NCI-H748 (cell line): ENCODE measurements at regions not wholly inside any gene's neighbourhood (a gene's known extent, or its start where the extent isn't known, plus 50 kb on each side); places are given as distances from the start of the nearest gene placed in this dataset.
"Not testable (repeated sequence)": the region's sequence is repeated elsewhere in the genome, so short reads cannot be mapped to it uniquely, and the experiment has no call there.

ENCODE experiments used
- DNase-seq: peaks from one replicate; lab custom pipeline; 2025; ENCODE audit not compliant: unreplicated experiment; lab: John Stamatoyannopoulos, UW

- DNase-seq, result no peak
Measured at GRCh38 chr6:67165606-67166005, 1458.6 kb upstream of the EYS start.

GRCh38 chr6:67160820-67161219 lies 1453.8 kb upstream of the EYS start:
- no peak for DNase-seq

GRCh38 chr6:67141005-67141404 lies 1434.0 kb upstream of the EYS start:
- no peak for DNase-seq

GRCh38 chr6:67133973-67134372 lies 1426.9 kb upstream of the EYS start:
- DNase-seq, result no peak

GRCh38 chr6:67131827-67132226 lies 1424.8 kb upstream of the EYS start:
- no peak for DNase-seq

GRCh38 chr6:67129780-67130179 lies 1422.8 kb upstream of the EYS start:
- DNase-seq, result peak; percentile 28

GRCh38 chr6:67127041-67127440 lies 1420.0 kb upstream of the EYS start:
- DNase-seq, result no peak

DNA sequence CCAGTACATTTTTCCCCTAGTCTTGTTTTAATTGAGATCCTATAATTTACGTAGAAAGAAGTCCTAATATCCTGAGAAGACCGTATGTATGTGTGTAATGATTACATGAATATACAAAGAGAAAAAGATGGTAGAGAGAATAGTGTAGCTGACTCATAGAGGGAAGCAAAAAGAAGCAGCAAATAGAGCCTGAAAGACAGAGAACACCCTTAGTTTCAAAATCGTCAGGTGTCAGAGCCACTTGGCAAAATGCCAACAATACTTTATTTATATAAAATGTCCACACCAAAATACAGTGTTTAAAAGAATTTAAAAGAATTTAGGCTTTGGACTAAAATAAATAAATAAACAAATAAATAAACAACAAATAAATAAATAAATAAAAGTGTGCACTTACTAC lies 1414.1 kb upstream of the EYS start:
- peak; percentile 12 for DNase-seq

DNA sequence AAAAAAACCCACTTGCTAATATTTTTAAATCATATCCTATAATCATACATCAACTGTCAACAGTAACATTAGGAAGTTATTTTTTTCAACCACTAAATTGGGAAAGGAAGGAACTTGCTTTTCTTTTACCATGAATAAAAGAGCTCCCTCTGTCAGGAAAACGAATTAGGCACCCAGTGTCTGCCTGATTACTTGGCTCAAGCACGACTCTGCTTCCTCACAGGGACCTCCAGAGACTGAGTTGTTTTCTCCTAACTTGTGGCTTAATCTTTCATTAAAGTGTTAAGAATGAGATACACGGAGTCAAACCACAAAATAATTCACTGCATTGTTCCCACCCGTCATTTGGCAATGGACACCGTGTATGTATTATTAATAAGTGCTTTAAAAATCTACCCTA lies 1405.1 kb upstream of the EYS start:
- peak; percentile 17 for DNase-seq

- DNase-seq, result no peak
Measured at GRCh38 chr6:67102743-67103142, 1395.7 kb upstream of the EYS start.

DNA sequence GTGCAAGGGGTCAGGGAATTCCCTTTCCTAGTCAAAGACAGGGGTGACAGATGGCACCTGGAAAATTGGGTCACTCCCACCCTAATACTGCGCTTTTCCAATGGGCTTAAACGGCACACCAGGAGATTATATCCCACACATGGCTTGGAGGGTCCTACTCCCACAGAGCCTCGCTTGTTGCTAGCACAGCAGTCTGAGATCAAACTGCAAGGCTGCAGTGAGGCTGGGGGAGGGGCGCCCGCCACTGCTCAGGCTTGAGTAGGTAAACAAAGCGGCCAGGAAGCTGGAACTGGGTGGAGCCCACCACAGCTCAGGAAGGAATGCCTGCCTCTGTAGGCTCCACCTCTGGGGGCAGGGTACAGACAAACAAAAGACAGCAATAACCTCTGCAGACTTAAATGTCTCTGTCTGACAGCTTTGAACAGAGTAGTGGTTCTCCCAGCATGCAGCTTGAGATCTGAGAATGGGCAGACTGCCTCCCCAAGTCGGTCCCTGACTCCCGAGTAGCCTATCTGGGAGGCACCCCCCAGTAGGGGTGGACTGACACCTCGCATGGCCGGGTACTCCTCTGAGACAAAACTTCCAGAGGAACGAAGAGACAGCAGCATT lies 1388.7 kb upstream of the EYS start:
- DNase-seq, result not testable (repeated sequence)

GRCh38 chr6:67094431-67094946 lies 1387.5 kb upstream of the EYS start:
- DNase-seq, result no peak

GRCh38 chr6:67073938-67074337 lies 1366.9 kb upstream of the EYS start:
- DNase-seq, result no peak

- no peak for DNase-seq
Measured at GRCh38 chr6:67068781-67069180, 1361.8 kb upstream of the EYS start.

DNA sequence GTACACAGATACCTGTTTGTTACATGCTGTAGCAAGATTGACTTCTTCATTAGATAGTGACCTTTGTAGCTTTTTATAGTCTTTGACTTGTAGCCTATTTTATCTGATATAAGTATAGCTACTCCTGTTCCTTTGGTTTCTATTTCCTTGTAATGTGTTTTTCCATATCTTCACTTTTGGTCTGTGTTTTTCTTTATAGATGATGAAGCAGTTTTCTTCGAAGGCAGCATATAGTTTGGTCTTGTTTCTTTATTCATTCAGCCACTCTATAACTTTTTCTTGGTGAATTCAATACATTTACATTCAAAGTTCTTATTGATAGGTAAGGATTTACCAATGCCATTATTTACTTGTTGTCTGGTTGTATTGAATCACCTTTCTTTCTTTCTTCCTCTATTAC lies 1357.3 kb upstream of the EYS start:
- no peak for DNase-seq

GRCh38 chr6:67047996-67048395 lies 1341.0 kb upstream of the EYS start:
- no peak for DNase-seq

DNA sequence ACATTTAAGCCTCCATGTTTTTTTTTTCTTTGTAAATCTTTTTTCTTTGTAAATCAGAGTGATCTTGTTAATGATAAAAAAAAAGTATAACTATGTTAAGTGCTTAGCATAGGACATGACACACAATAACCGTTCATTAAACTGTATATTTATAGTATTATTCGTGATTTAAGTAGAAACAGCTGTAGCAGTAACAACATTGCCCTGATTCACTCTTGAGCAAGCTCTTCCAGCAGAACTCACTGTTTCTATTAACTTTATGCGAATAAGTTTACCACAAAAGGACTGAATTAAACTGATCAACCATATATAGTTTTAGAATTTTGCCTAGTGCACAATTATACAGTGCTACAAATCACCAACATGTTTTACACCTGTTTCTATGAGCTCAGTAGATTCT lies 1338.0 kb upstream of the EYS start:
- no peak for DNase-seq

- DNase-seq, result peak; percentile 27
Measured at GRCh38 chr6:67031451-67031850, 1324.4 kb upstream of the EYS start.

- DNase-seq, result no peak
Measured at GRCh38 chr6:67030861-67031260, 1323.8 kb upstream of the EYS start.

GRCh38 chr6:67016921-67017460 lies 1310.0 kb upstream of the EYS start:
- DNase-seq, result no peak

- DNase-seq, result no peak
Measured at GRCh38 chr6:67011441-67011840, 1304.4 kb upstream of the EYS start.

DNA sequence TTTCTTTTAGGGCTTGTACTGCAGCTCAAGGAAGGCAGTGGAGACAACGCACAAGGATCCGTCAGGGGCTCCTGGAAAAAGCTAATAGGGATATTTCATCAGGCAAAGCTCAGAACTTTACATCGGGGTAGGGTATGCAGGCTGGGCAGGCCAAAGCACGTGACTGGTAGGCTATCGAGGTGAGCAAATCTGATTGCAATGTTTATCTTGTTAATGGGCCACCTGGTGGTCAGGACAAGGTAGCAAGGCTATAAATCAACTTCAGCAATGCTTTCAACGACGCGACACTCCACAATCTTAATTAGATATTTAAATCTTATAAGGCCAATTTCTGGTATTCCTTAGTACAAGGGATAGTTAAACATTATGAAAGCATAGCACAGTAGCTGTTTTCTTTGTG lies 1302.8 kb upstream of the EYS start:
- peak; percentile 78 for DNase-seq

DNA sequence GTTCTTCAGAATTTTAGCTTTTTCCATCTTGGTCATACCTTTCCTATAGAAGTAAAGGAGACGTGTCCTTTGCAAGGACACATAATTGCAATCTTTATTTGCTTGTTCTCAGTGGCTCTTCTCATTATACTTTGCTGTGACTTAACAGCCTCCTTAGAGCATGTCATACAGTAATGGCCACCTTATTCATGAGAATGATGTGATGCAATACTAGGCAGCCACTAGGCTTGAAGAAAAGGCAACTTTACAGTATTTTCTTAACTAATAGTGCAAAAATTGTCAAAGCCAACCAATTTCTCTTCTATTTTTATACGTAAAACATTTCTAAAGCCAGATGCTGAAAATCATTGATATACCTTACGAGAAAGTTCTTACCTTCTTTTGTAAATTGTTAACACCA lies 1296.8 kb upstream of the EYS start:
- no peak for DNase-seq
